ENCODE measurements at regions not wholly inside any gene's neighbourhood (a gene's known extent, or its start where the extent isn't known, plus 50 kb on each side); places are given as distances from the start of the nearest gene placed in this dataset.
"Not testable (repeated sequence)": the region's sequence is repeated elsewhere in the genome, so short reads cannot be mapped to it uniquely, and the experiment has no call there.

GRCh38 chr20:25862967-25863530 is 166.4 kb upstream of the ZNF337 start:
- peak; percentile 87 for DNase-seq

DNA sequence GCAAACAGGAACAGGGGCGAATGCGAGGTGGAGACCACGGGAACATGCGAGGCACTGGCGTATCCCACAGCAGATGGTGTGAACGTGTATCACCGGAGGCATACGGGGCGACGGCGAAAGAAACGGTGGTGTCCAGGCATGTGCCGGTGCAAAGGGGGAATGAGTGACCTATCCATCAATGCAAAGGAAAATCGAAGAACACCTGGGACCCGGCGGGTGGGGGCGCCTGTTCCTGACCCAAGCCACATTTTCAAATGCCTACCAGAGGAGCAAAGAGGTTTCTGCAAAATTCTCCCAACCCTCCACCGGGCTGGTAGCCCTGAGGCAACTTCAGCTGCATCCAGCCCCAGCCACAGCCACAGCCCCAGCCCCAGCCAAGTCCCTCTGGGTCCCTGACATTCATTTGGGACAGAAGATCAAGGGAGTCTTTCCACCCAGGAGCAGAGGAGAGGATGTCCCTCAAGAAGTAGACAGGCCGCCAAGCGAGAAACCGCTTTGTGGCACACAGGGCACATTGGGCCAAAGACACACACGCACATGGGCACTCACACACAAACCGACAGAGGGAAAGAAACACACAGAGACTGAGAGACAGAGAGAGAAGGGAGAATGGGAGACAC is 164.0 kb upstream of the ZNF337 start:
- no peak for DNase-seq

DNA sequence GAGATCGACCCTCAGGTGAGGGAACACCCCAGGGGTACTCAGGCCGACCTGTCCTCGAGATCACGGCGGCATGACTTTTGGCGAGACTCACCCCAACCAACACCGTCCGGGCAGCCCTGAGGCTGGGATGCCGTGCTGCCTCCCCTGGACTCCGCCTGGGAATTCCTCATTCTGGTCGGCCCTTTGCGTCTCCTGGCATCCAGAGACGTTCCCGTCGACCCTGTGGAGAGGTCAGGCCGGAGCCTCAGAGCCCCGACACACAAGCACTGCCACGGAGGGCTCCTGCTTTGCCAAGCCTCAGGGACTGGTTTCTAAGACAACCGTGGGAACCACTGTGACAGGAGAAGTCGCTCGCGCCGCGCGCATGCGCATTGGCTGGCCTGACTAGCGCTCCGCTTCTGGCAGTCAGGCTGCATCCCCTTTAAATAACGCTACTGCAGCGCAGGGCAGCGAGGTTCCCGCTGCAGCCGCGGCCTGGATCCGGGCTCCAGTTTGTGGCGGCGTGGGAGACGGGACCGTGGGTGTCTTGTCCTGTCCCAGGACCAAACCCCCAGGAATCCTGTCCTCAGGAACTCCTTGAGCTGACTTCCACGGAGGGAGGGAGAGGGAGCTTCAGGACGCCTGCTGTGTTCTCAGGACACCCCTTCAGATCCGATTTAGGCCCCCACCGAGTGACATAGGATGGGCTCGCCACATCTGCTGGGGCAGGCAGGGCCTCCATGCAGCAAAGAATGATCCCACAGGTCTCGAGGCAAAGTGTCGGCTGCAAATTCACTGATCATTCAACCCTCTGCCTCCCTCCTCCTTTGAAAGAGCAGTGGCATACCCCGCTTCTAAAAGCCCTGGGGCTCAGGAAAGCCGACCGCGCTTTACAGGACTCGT is 163.2 kb upstream of the ZNF337 start:
- DNase-seq, result no peak

- no peak for DNase-seq
Observed at GRCh38 chr20:25858495-25859425, 162.1 kb upstream of the ZNF337 start.

DNA sequence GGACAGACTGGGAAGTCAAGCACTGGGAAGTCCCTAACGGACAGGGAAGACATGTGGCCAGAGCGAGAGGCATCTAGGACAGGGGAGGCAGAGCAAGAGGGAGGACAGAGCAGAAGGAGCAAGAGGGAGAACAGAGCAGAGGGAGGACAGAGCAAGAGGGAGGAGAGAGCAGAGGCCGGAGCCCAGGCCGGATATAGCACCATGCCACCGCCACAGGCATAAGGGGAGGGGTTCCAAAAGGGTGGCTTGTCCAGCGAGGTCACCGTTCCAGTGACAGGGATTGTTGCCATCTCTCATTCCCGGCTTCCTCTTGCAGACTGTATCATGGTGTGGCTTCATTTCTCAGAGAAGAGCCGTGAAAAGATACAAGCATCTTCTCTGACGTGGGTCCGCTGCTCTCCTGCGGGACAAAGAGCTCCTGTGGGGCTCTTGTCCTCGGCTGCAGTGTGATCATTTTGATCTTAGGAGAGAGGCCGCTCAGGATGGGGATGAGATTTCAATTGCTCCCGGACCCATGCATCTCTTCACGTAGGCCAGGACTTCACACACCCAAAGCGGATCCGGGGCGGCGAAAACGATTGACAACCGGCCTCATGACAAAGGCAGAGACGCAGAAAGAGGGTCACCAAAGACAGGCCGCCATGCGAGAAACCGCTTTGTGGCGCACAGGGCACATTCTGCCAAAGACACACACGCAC is 160.6 kb upstream of the ZNF337 start:
- not testable (repeated sequence) for DNase-seq

DNA sequence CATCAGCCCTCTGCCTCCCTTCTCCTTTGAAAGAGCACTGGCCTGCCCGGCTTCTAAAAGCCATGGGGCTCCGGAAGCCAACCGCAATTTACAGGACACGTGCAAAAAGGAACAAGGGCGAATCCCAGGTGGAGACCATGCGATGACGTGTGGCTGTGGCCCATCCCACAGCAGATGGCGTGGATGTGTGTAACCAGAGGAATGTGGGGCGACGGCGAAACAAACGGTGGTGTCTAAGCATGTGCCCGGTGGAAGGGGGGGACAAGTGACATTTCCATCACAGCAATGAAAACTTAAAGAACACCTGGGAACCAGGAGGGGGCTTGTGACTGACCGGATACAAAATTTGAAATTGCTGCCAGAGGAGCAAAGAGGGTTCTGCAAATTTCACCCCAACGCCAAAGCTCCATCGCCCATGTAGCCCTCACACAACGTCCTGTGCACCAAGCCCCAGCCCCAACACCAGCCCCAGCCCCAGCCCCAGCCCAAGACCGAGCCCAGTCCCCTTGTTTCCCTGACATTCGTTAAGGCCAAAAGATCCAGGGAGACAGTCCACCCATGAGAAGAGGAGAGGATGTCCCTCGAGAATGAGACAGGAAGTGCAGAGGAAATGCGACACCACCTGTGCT is 159.7 kb upstream of the ZNF337 start:
- DNase-seq, result no peak

GRCh38 chr20:25855451-25856156 is 159.0 kb upstream of the ZNF337 start:
- DNase-seq, result not testable (repeated sequence)

DNA sequence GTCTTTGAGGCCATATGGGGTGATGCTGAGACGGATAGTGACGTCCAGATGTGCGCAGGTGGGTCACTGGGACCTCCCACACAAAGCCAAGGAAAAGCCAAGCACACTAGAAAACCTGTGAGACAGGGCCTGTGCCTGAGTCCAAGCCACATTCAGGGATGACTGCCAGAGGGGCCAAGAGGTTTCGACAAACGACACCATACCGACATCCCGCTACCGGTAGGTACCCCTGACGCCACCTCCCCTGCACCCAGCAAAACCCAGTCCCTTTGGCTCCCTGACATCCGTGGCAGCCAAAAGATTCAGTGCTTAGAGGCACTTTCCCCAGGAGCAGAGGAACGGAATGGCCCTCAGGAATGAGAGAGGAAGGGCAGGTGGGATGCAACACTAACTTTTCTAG is 158.0 kb upstream of the ZNF337 start:
- not testable (repeated sequence) for DNase-seq

DNA sequence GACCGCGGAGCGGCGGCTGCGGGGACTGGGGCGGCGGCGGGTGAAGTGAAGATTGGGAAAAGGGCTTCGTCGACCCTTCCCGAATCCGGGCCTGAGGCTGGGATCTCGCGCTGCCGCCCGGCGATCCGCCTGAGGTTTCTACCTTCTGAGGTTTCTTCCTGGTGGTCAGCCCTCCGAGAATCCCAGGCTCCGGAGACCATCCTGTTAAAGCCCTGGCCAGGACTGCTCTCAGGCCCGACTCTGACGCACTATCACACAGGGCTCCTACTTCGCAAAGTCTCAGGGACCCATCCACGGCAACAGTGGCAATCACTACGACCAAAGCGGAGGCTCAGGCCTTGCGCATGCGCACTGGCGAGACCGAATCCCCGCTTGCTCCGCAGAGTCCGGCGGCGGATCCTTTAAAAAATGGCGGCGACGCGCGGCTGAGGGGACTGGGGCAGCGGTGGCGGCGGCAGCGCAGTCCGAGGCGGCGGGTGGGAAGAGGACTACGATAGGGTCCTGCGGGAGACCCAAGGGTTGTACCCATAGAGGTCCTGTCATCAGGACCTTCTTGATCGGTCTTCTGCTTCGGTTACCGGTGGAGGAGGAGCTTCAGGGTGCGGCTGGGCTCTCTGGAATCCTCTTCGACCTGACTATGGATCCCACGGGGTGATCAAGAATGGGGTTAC is 157.2 kb upstream of the ZNF337 start:
- DNase-seq, result peak; percentile 90

- DNase-seq, result not testable (repeated sequence)
Observed at GRCh38 chr20:25852968-25853717, 156.5 kb upstream of the ZNF337 start.

DNA sequence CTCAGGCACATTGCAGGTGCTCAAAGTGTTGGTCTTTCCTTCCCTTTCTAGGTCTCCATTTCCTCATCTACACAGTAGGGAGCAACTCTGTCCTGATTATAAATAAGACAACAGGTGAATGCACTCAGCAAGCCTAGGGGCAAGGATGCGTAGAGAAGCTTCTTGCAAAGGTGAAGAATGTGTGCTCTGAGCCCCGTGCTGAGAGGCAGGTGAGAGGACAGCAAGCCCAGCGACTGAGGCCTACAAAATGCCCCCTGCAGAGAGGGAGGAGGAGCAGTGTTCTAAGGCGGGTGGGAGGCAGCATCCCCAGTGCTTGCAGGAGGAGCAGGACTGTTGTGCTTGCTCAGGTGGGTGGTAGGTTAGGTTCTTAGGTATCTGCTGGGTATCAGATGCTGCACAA is 153.5 kb upstream of the ZNF337 start:
- not testable (repeated sequence) for DNase-seq

DNA sequence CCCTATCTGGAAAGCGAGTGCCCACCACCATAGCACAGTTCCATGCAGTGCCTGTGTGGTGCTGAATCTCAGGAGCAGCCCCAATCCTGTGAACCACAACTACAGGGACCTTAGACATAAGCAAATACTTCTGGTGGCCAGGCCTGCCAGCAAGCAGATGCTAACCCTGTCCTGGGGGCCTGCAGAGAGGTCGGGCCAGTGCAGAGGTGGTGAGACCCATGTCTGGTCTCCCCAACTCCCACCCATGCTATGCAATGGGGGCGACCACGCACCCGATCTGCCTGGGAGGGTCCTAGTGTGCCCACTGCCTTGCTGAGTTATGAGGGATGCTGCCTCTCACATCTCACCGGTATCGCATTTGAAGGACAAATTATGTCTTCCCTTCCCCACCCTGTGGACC is 151.6 kb upstream of the ZNF337 start:
- DNase-seq, result no peak

DNA sequence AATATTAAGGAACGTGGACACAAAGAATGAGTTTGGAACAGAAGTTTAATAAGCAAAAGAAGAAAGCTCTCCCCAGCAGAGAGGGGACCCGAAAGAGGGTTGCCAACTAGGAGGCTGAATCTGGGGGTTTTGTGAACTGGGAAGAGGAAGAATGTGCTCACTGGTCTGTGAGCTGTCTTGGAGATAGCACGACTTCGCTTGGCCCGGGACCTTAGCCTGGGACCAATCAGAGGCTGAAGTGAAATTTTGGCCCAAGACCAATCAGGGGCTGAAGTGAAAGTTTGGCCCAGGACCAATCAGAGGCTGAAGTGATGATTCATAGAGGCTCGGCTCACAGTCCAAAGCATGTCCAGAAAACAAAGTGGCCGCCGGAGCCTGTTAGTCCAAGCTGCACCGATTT is 148.0 kb upstream of the ZNF337 start:
- DNase-seq, result not testable (repeated sequence)

DNA sequence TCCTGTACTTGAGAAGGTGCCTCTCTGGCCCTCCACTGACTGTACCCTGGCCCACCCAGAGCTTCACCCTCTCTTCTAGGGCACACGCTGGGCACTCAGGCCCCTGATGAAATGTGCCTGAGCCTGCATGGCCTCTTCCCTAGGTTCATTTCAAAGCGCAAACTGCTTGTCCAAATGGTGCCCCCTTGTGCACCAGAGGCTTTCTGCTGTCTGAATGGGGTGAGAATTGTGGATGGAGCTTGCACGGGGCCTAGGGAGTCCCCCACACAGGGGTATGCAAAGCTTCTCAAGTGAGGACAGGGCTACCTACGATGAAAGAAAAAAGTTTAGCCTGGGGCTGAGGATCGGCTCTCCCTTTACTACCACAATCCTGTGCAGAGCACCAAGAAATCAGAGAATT is 116.9 kb upstream of the ZNF337 start:
- not testable (repeated sequence) for DNase-seq

DNA sequence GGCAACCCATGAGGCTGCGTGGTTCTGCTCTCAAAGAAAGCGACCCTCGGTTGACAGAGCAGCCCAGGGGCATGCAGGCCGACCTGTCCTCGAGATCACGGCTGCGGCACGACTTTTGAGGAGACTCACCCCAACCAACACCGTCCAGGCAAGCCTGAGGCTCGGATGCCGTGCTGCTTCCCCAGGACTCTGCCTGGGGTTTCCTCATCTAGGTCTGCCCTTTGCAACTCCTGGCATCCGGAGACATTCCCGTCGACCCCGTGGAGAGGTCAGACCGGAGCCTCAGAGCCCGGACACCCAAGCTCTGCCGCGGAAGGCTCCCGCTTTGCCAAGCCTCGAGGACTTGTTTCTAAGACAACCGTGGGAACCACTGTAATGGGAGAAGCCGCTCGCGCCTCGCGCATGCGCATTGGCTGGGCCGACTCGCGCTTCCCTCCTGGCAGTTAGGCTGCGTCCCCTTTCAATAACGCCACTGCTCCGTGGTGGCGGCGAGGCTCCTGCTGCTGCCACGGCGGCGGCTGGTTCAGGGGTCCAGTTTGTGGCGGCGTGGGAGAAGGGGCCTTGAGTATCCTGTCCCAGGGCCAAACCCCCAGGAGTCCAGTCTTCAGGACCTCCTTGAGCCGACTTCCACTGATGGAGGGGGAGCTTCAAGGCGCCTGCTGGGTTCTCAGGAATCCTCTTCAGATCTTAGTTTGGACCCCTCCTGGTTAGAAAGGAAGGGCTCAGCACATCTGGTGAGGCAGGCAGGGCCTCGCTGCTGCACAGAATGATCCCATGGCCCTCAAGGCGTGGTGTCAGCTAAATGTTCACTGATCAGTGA is 101.7 kb upstream of the ZNF337 start:
- not testable (repeated sequence) for DNase-seq

GRCh38 chr20:25797062-25797461 is 100.4 kb upstream of the ZNF337 start:
- not testable (repeated sequence) for DNase-seq

DNA sequence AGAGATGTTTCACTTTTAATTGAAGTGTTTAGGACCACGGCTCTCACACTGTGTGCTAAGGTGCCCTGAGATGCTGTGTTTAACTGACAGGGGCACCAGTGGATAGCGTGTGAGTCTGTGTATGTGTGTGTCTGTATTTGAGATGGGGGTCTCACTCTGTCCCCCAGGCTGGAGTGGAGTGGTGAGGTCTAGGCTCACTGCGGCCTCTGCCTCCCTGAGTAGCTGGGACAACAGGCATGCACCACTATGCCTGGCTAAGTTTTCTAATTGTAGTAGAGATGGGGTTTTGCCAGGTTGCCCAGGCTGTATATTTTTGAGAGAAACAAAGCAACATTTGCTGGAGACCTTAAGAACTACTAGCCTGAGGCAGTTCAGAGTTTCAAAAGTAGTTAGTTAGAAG is 80.6 kb upstream of the ZNF337 start:
- not testable (repeated sequence) for DNase-seq

DNA sequence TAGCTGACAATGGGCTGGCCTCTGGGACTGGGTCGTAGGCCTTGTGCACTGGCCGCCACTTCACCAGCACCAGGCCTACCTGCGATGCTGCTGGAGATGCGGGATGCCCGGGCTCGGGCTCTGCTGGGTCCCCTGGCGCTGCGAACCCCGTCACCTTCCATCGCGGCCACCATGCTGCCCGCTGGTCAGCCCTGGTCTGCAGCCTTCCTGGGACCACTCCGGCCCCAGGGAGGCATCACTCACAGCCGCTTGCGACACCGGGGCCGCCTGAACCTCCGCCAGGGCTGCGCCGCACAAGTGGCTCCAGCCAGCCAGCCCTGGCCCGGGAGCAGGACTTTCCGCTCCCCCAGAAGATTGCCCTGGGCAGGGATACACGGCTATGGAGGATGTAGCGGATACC is 78.1 kb upstream of the ZNF337 start:
- not testable (repeated sequence) for DNase-seq

DNA sequence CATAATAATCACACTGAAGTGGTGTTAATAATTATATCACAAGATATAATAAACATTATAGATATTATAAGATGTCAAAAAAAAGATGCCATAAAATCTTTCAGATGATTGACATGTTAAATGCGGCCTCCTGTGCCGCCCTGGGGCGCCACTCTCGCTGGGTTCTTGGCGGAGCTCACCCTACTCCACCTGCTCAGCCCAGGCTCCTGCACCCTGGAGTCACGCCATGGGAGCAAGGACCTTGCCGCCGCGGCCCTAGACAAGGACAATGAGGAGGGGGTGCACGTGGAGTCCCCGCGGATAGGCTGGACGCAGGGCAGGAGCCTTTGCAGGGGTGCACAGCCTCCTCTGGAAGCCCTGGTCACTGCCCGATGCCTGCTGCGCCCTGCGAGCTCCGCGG is 77.5 kb upstream of the ZNF337 start:
- DNase-seq, result not testable (repeated sequence)

All from right hindlimb (tissue), 1 donor.